Nephron (organoid): ENCODE measurements at regions not wholly inside any gene's neighbourhood (a gene's known extent, or its start where the extent isn't known, plus 50 kb on each side); places are given as distances from the start of the nearest gene placed in this dataset.

Experiments
- H3K27ac Mint-ChIP-seq, 3 experiments: 2 replicates each; pipeline ENCODE4 v1.8.0; 2020; ENCODE audit warnings: mixed read lengths in 3 of 3, mild to moderate bottlenecking in 2 of 3, moderate library complexity in 1 of 3
- H3K27me3 Mint-ChIP-seq: 2 replicates; pipeline ENCODE4 v1.8.0; 2021; ENCODE audit warnings: low read depth, mild to moderate bottlenecking, moderate library complexity, mixed read lengths
- H3K36me3 Mint-ChIP-seq: 2 replicates; pipeline ENCODE4 v1.8.0; 2020; ENCODE audit warnings: low read depth, mixed read lengths
- H3K4me1 Mint-ChIP-seq: 2 replicates; pipeline ENCODE4 v1.8.0; 2020; ENCODE audit warnings: mixed read lengths
- H3K4me3 Mint-ChIP-seq, 3 experiments: 2 replicates each; pipeline ENCODE4 v1.8.0; 2020; ENCODE audit warnings: mild to moderate bottlenecking in 3 of 3, mixed read lengths in 3 of 3, moderate library complexity in 2 of 3
- H3K9me3 Mint-ChIP-seq: 2 replicates; pipeline ENCODE4 v1.8.0; 2020; ENCODE audit warnings: mixed read lengths
- CTCF ChIP-seq, 3 experiments: fragments of 200-600 bp; sonication (generic); IDR thresholded peaks; one replicate each; pipeline ENCODE4 v1.5.0; 2021; ENCODE audit warnings: antibody characterized with exemption in 3 of 3; ENCODE audit not compliant: unreplicated experiment in 3 of 3

- no peak overlapping the region for H3K4me3 Mint-ChIP-seq
- no peaks in the 10 kb centered on the region for H3K36me3 Mint-ChIP-seq
- H3K27ac Mint-ChIP-seq, result no peak overlapping the region
- TF ChIP-seq CTCF (IDR thresholded peaks at IDR 0.05; ENCODE audit: unreplicated experiment in 3 of 3), result no peak
- H3K27me3 Mint-ChIP-seq, result no peaks in the 10 kb centered on the region
- H3K4me1 Mint-ChIP-seq, result no peaks in the 10 kb centered on the region
- H3K9me3 Mint-ChIP-seq, result no peaks in the 10 kb centered on the region
Measured at GRCh38 chr2:208937521-208937920, 486.3 kb upstream of the MAP2 start.

GRCh38 chr2:208939852-208940251 lies 484.0 kb upstream of the MAP2 start:
- TF ChIP-seq CTCF (IDR thresholded peaks at IDR 0.05; ENCODE audit: unreplicated experiment in 3 of 3), result no peak
- Mint-ChIP-seq H3K27ac (no peak overlapping the region), H3K4me3 (no peak overlapping the region), H3K9me3 (no peaks in the 10 kb centered on the region), H3K4me1 (no peaks in the 10 kb centered on the region), H3K27me3 (no peaks in the 10 kb centered on the region), H3K36me3 (no peaks in the 10 kb centered on the region)

- Mint-ChIP-seq H3K27me3 (no peaks in the 10 kb centered on the region), H3K4me1 (no peaks in the 10 kb centered on the region), H3K9me3 (no peaks in the 10 kb centered on the region), H3K4me3 (no peak overlapping the region), H3K27ac (no peak overlapping the region), H3K36me3 (no peaks in the 10 kb centered on the region)
- no peak for TF ChIP-seq CTCF (IDR thresholded peaks at IDR 0.05; ENCODE audit: unreplicated experiment in 3 of 3)
Measured at GRCh38 chr2:208945719-208946256, 478.1 kb upstream of the MAP2 start.

GRCh38 chr2:208948073-208948472 lies 475.8 kb upstream of the MAP2 start:
- TF ChIP-seq CTCF (IDR thresholded peaks at IDR 0.05; ENCODE audit: unreplicated experiment in 3 of 3), result no peak

GRCh38 chr2:208970070-208970469 lies 453.8 kb upstream of the MAP2 start:
- Mint-ChIP-seq H3K27ac (no peak overlapping the region), H3K27me3 (peaks cover 3% of the 10 kb centered on the region), H3K9me3 (peaks cover 5% of the 10 kb centered on the region), H3K4me3 (no peak overlapping the region), H3K36me3 (no peaks in the 10 kb centered on the region), H3K4me1 (no peaks in the 10 kb centered on the region)
- TF ChIP-seq CTCF (IDR thresholded peaks at IDR 0.05; ENCODE audit: unreplicated experiment in 3 of 3), result no peak

More at GRCh38 chr2:208948073-208948472, 475.8 kb upstream of the MAP2 start:
- no peak overlapping the region for H3K4me3 Mint-ChIP-seq
- no peaks in the 10 kb centered on the region for H3K4me1 Mint-ChIP-seq
- no peaks in the 10 kb centered on the region for H3K27me3 Mint-ChIP-seq
- peaks cover 2% of the 10 kb centered on the region for H3K9me3 Mint-ChIP-seq
- H3K36me3 Mint-ChIP-seq, result no peaks in the 10 kb centered on the region
- H3K27ac Mint-ChIP-seq, result no peak overlapping the region

- H3K4me3 Mint-ChIP-seq, result no peak overlapping the region
- no peaks in the 10 kb centered on the region for H3K27me3 Mint-ChIP-seq
- no peaks in the 10 kb centered on the region for H3K4me1 Mint-ChIP-seq
- no peaks in the 10 kb centered on the region for H3K9me3 Mint-ChIP-seq
- no peaks in the 10 kb centered on the region for H3K36me3 Mint-ChIP-seq
- H3K27ac Mint-ChIP-seq, result no peak overlapping the region
- no peak for TF ChIP-seq CTCF (IDR thresholded peaks at IDR 0.05; ENCODE audit: unreplicated experiment in 3 of 3)
Measured at GRCh38 chr2:208977582-208977981, 446.3 kb upstream of the MAP2 start.
